HG02884 (cell line): ENCODE measurements at regions not wholly inside any gene's neighbourhood (a gene's known extent, or its start where the extent isn't known, plus 50 kb on each side); places are given as distances from the start of the nearest gene placed in this dataset.

Experiments used
- ATAC-seq: cut with Tn5 transposase; IDR thresholded peaks from one replicate; pipeline ENCODE4 v1.9.1; 2021; ENCODE audit warnings: mild to moderate bottlenecking, moderate library complexity; ENCODE audit not compliant: unreplicated experiment

GRCh38 chr10:113219446-113219845 is 269.4 kb downstream of the TCF7L2 start:
- ATAC-seq = no peak

- ATAC-seq = no peak
Observed at GRCh38 chr10:113221756-113222168, 271.7 kb downstream of the TCF7L2 start.

GRCh38 chr10:113222207-113222606 is 272.2 kb downstream of the TCF7L2 start:
- no peak for ATAC-seq

GRCh38 chr10:113225364-113225763 is 275.3 kb downstream of the TCF7L2 start:
- ATAC-seq = no peak

- no peak for ATAC-seq
Observed at GRCh38 chr10:113225903-113226302, 275.9 kb downstream of the TCF7L2 start.

- no peak for ATAC-seq
Observed at GRCh38 chr10:113226399-113226798, 276.4 kb downstream of the TCF7L2 start.

- ATAC-seq = no peak
Observed at GRCh38 chr10:113226831-113227445, 276.9 kb downstream of the TCF7L2 start.

GRCh38 chr10:113228530-113228929 is 278.5 kb downstream of the TCF7L2 start:
- no peak for ATAC-seq

GRCh38 chr10:113230011-113230610 is 280.1 kb downstream of the TCF7L2 start:
- ATAC-seq = no peak

GRCh38 chr10:113232928-113233511 is 283.0 kb downstream of the TCF7L2 start:
- peak; percentile 78 for ATAC-seq

- ATAC-seq = no peak
Observed at GRCh38 chr10:113234481-113234880, 284.4 kb downstream of the TCF7L2 start.

GRCh38 chr10:113235508-113235907 is 285.5 kb downstream of the TCF7L2 start:
- ATAC-seq = no peak

GRCh38 chr10:113236998-113237397 is 287.0 kb downstream of the TCF7L2 start:
- no peak for ATAC-seq

- no peak for ATAC-seq
Observed at GRCh38 chr10:113239566-113240350, 289.7 kb downstream of the TCF7L2 start.

GRCh38 chr10:113240736-113241135 is 290.7 kb downstream of the TCF7L2 start:
- ATAC-seq = no peak

GRCh38 chr10:113241599-113242360 is 291.7 kb downstream of the TCF7L2 start:
- ATAC-seq = no peak

GRCh38 chr10:113243311-113243710 is 293.3 kb downstream of the TCF7L2 start:
- no peak for ATAC-seq

- no peak for ATAC-seq
Observed at GRCh38 chr10:113244750-113245149, 294.7 kb downstream of the TCF7L2 start.

GRCh38 chr10:113245286-113245685 is 295.2 kb downstream of the TCF7L2 start:
- ATAC-seq = no peak

GRCh38 chr10:113247050-113247449 is 297.0 kb downstream of the TCF7L2 start:
- no peak for ATAC-seq
